ENCODE measurements at regions not wholly inside any gene's neighbourhood (a gene's known extent, or its start where the extent isn't known, plus 50 kb on each side); places are given as distances from the start of the nearest gene placed in this dataset.

DNA sequence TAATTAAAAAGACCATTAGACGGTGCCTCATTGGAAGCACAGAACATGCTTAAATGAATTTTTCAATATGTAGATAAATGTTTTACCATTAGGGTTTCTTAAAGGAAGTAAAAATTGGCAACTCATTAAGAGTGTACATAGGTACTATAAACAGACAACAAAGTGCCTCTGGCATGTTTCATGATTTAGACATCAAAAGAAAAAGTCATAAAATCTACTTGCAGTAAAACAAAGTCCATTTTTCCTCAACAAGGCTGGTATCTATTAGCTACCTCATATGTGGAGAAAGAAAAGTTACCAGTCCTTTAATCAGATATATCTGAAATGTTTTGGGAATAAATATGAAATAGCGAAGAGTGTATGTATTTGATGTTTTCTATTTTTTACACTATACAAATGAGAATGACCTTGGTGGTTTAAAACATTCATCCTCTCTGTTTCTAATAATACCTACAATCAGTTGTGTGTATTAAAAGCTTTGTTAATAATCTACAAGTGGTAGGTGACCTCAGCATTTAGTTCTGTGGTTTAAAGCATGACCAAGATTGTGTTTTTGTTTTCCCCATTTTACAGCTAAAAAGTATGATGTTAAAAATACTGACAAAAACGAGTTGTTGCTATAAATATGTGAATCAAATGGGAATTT, 87.5 kb downstream of the HDGFL1 start (continued):
- TF ChIP-seq ZNF532 (CRISPR knock-in tag; IDR thresholded peaks at IDR 0.05; ENCODE audit: borderline replicate concordance) = no peak
- TF ChIP-seq TCF7 (CRISPR knock-in tag; IDR thresholded peaks at IDR 0.05; ENCODE audit: low read depth) = no peak
- no peak for TF ChIP-seq ZBTB21 (CRISPR knock-in tag; IDR thresholded peaks at IDR 0.05; ENCODE audit: borderline replicate concordance)

DNA sequence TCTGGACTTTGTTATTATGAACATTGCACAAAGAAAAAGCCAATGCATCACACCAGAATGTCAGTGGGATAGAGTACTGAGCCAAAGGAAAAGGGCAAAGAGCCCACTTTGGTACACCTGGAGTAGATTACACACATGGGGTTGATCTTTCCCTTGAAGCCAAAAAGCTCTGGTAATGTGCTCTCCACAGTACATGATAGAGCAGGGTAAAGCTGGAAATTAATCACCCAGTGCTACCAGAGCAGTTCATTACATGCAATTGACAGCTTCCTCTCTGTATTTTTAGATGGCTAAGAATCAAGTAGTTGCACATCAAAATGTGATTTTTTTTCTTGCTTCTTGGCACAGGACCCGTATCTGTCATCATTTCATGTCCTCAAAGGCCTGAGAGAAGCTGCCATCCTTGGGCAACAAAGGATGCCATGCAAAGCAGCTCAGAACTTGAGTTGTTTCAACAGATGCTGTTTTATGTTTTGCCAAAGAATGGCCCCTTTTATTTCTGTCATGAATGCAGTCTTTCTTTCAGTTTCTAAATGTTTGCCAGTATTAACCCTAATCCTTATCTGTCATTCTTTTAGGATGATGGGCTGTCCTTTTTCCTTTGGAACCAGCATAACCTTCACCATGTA, 88.1 kb downstream of the HDGFL1 start:
- ChIA-PET POLR2A (no interaction called here), CTCF (no interaction called here)
- H3K36me3 Mint-ChIP-seq = no peaks in the 10 kb centered on the region
- H3K27me3 Mint-ChIP-seq (ENCODE audit: low read depth) = no peaks in the 10 kb centered on the region
- H3K4me3 Mint-ChIP-seq = no peak overlapping the region
- TF ChIP-seq GABPB1 (CRISPR knock-in tag; IDR thresholded peaks at IDR 0.05) (no peak), ATF6 (CRISPR knock-in tag; IDR thresholded peaks at IDR 0.05) (no peak), TP53 (CRISPR knock-in tag; IDR thresholded peaks at IDR 0.05) (no peak), NFYB (CRISPR knock-in tag; conservative IDR thresholded peaks at IDR 0.05; ENCODE audit: low read depth) (no peak), MYBL2 (CRISPR knock-in tag; IDR thresholded peaks at IDR 0.05) (no peak), JAZF1 (CRISPR knock-in tag; IDR thresholded peaks at IDR 0.05) (no peak), FOXJ3 (CRISPR knock-in tag; IDR thresholded peaks at IDR 0.05; ENCODE audit: borderline replicate concordance) (no peak), IRF1 (CRISPR knock-in tag; IDR thresholded peaks at IDR 0.05) (no peak)
- no peak overlapping the region for H3K27ac Mint-ChIP-seq
- no peak for DNase-seq (ENCODE audit: low spot score)
- peaks cover 33% of the 10 kb centered on the region for H3K4me1 Mint-ChIP-seq
- no peak for ATAC-seq
- H3K9me3 Mint-ChIP-seq = no peaks in the 10 kb centered on the region

DNA sequence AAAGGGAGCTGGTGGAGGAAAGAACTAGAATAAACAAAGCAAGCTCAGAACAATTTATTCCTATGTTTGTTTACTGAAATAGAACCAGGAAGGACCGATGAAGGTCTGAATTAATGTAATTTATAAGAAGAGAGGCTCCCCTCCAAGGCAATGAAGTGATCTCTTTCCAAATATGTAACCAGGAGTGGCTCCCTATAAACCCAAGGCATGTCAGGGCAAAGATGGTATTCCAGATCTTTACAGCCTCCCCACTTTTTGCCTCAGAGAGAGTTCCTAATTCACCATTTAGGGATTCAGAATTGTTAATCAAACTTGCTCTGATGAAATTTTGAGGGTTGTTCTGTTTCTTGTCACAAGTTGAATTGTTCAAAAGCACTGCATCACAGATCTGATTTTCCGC, 88.8 kb downstream of the HDGFL1 start:
- ATAC-seq = no peak
- ChIA-PET CTCF (no interaction called here), POLR2A (no interaction called here)
- TF ChIP-seq ATF1 (CRISPR knock-in tag; IDR thresholded peaks at IDR 0.05) (no peak), CREM (CRISPR knock-in tag; IDR thresholded peaks at IDR 0.05) (no peak), NR3C1 (CRISPR knock-in tag; conservative IDR thresholded peaks at IDR 0.05; ENCODE audit: low read depth) (no peak), ZNF416 (CRISPR knock-in tag; IDR thresholded peaks at IDR 0.05) (no peak), ZNF263 (CRISPR knock-in tag; IDR thresholded peaks at IDR 0.05; ENCODE audit: low read depth) (no peak), ETV6 (CRISPR knock-in tag; IDR thresholded peaks at IDR 0.05) (no peak), NR2C2 (CRISPR knock-in tag; IDR thresholded peaks at IDR 0.05) (no peak), IRF2 (CRISPR knock-in tag; IDR thresholded peaks at IDR 0.05; ENCODE audit: borderline replicate concordance, low read depth) (no peak)
- TF ChIP-seq, protein P1, sequence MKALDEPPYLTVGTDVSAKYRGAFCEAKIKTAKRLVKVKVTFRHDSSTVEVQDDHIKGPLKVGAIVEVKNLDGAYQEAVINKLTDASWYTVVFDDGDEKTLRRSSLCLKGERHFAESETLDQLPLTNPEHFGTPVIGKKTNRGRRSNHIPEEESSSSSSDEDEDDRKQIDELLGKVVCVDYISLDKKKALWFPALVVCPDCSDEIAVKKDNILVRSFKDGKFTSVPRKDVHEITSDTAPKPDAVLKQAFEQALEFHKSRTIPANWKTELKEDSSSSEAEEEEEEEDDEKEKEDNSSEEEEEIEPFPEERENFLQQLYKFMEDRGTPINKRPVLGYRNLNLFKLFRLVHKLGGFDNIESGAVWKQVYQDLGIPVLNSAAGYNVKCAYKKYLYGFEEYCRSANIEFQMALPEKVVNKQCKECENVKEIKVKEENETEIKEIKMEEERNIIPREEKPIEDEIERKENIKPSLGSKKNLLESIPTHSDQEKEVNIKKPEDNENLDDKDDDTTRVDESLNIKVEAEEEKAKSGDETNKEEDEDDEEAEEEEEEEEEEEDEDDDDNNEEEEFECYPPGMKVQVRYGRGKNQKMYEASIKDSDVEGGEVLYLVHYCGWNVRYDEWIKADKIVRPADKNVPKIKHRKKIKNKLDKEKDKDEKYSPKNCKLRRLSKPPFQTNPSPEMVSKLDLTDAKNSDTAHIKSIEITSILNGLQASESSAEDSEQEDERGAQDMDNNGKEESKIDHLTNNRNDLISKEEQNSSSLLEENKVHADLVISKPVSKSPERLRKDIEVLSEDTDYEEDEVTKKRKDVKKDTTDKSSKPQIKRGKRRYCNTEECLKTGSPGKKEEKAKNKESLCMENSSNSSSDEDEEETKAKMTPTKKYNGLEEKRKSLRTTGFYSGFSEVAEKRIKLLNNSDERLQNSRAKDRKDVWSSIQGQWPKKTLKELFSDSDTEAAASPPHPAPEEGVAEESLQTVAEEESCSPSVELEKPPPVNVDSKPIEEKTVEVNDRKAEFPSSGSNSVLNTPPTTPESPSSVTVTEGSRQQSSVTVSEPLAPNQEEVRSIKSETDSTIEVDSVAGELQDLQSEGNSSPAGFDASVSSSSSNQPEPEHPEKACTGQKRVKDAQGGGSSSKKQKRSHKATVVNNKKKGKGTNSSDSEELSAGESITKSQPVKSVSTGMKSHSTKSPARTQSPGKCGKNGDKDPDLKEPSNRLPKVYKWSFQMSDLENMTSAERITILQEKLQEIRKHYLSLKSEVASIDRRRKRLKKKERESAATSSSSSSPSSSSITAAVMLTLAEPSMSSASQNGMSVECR (CRISPR knock-in tag; IDR thresholded peaks at IDR 0.05; ENCODE audit: borderline replicate concordance) = no peak
- TF ChIP-seq, protein P2, sequence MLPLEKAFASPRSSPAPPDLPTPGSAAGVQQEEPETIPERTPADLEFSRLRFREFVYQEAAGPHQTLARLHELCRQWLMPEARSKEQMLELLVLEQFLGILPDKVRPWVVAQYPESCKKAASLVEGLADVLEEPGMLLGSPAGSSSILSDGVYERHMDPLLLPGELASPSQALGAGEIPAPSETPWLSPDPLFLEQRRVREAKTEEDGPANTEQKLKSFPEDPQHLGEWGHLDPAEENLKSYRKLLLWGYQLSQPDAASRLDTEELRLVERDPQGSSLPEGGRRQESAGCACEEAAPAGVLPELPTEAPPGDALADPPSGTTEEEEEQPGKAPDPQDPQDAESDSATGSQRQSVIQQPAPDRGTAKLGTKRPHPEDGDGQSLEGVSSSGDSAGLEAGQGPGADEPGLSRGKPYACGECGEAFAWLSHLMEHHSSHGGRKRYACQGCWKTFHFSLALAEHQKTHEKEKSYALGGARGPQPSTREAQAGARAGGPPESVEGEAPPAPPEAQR (CRISPR knock-in tag; IDR thresholded peaks at IDR 0.05) = no peak
- Mint-ChIP-seq H3K27ac (no peak overlapping the region), H3K27me3 (ENCODE audit: low read depth) (no peaks in the 10 kb centered on the region), H3K36me3 (no peaks in the 10 kb centered on the region), H3K4me1 (peaks cover 33% of the 10 kb centered on the region), H3K4me3 (no peak overlapping the region), H3K9me3 (no peaks in the 10 kb centered on the region)
- DNase-seq (ENCODE audit: low spot score) = no peak
